ENCODE measurements at regions not wholly inside any gene's neighbourhood (a gene's known extent, or its start where the extent isn't known, plus 50 kb on each side); places are given as distances from the start of the nearest gene placed in this dataset.

DNA sequence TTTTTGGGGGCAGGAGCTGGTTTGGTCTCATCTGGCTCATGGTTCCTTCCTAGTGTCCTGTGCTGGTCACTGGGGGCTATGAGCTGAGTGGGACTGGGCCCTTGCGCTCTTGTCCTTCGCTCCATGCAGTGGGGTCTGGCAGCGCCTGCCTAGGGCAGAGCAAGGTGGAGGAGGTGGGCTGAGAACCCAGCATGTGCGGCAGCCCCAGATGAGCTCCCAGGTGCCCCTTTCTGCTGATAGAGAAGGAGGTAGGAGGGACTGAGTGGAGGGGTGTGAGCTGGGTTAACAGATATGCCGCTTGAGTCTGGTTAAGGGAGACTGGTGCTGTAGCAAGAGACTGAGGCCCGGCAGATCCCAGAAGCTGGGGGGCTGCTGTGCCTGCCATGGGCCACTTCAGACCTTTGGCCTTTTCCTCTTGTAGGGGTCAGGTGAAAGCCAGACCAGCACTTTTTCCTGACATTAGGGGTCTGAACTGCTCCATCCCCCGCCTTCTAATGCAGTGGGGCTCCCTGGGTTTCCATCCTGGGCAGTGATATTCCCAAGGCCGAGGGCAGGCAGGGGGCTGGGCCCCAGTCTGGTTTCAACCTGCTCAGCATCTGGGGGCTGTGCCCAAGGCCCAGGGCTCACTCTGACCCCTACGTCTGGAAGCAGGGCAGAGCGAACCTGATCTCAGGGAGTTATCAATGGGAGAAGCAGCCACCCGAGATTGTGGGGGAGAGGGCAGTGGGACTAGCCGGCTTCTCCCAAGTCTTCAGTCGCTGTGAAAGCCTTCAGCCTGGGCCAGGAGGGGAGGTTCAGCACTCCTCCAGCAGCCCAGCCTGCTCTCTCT is 62.9 kb upstream of the PRR23C start:
- TF ChIP-seq CTCF (conservative IDR thresholded peaks at IDR 0.05) = no peak
- TF ChIP-seq EZH2 (IDR thresholded peaks at IDR 0.05; ENCODE audit: low read depth) = no peak

All from PC-9 (cell line).